ENCODE measurements at regions not wholly inside any gene's neighbourhood (a gene's known extent, or its start where the extent isn't known, plus 50 kb on each side); places are given as distances from the start of the nearest gene placed in this dataset.
"Not testable (repeated sequence)": the region's sequence is repeated elsewhere in the genome, so short reads cannot be mapped to it uniquely, and the experiment has no call there.

GRCh38 chr2:45117383-45117782 lies 108.1 kb upstream of the SIX2 start:
- no peak for DNase-seq (ENCODE audit: low read depth in 2 of 2)

DNA sequence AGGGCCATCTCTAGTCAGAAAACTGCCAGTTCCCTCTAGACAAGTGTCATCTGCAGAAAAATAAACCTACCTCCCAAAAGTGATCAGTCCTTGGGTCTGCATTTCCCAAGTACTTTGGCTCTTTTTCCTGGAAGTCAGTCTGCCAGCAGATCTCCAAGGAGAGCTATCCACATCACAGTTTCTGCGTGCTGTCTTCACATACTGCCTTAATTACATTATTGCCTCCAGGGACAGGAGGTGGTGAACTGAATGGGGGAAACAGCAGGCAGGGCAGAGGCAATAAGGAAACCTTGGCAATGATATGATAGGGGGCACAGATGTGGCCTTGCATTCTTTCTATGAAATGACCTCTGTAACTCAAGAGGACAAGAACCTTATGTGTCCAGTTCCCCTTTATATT lies 105.9 kb upstream of the SIX2 start:
- no peak for DNase-seq (ENCODE audit: low read depth in 2 of 2)

DNA sequence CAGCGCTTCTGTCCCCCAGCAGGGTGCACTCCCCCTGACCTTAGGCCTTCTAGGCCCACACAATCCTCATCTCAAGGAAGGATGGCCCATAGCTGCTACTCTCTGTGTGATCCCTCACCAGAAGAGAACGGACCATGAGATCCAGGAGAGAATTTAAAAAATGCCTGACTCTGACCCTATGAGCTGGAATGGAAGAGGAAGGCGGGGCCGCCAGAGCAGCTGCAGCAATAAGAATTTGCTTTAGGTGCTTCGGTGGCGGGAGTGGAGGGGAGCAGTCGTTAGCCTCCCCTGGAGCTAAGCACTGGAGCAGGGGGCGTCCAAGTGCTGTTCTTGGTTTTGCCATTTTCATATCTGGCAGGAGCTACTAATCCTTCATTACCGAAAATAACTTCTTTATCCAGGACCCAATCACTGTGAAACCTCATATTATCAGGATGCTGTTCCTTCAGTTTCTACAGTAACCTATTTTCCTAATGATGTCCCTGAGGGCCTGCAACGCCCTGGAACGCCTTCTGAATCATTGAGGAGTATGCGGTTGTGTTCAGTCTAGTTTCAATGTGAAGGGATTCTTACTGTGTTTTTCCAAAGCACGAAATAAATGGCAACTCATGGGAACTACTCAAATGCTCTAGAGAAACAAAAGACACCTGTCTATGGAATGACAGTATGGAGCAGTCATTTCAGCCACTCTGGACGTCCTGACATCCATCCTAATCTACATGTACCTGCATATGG lies 105.1 kb upstream of the SIX2 start:
- DNase-seq (ENCODE audit: low read depth in 2 of 2), result no peak

- no peak for DNase-seq (ENCODE audit: low read depth in 2 of 2)
Measured at GRCh38 chr2:45112750-45113149, 103.5 kb upstream of the SIX2 start.

- no peak for DNase-seq (ENCODE audit: low read depth in 2 of 2)
Measured at GRCh38 chr2:45105050-45105582, 95.9 kb upstream of the SIX2 start.

DNA sequence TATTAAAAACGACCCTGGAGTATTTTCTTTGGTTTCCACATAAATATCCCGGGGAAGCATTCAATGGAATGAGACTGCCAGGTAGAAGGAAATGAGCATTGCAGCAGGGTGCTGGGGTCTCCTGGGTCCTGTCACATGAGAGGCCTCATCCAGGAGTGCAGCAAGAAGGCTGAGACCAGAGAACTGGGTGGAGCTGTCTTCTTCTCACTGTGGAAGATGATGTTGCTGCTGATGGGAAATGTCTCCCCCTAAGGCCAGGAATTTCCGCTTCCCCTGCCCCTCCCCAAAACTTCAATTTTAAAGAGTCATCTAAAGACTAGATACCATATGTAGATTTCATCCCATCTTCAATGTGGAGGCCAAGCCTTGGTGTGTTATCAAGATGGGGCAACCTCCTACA lies 95.2 kb upstream of the SIX2 start:
- DNase-seq (ENCODE audit: low read depth in 2 of 2), result no peak

DNA sequence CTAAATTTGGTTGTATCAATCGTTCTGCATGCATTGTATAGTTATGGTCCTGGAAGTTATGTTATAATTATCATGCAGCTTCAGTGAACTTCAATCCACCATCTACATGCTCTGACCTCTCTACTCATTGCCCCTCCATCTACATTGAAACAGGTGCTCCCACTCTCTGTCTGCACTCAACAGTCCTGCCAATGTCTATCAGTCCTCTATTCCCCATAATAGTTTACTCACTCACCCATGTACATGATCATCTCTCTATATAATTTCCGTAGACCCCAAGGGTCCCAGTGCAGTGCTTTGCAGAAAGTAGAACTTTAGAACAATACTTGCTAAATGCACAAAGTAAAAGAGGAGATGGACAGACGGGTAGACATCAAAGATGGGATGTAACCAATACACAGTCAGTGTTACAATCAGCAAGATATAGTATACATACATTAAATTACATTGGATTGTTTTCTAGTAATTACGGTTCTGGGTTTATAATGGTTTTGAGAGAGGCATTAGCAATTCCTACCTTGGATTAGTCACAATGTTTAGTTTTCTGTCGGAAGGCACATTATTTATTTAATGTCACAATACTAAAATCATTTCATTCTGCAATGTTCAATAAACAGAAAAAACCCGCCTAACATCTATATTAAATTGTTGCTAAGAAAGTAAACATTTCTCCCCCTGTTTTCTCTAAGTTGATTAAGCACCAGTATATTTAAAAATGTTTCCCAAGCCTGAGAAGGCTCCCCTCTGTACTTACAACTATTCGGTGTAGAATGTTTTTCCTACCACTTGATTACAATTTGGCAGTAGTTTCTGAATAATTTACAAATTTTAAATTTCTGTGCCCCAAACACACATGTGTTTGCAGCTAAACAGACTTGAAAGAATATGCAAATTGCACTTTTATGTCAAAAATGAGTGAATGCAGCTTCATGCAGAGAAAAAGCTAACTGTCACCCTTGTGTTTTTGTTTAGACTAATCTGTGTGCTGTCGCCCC lies 94.4 kb upstream of the SIX2 start:
- DNase-seq (ENCODE audit: low read depth in 2 of 2), result no peak

GRCh38 chr2:45102579-45103117 lies 93.4 kb upstream of the SIX2 start:
- no peak for DNase-seq (ENCODE audit: low read depth in 2 of 2)

GRCh38 chr2:45102141-45102540 lies 92.9 kb upstream of the SIX2 start:
- DNase-seq (ENCODE audit: low read depth in 2 of 2), result no peak

DNA sequence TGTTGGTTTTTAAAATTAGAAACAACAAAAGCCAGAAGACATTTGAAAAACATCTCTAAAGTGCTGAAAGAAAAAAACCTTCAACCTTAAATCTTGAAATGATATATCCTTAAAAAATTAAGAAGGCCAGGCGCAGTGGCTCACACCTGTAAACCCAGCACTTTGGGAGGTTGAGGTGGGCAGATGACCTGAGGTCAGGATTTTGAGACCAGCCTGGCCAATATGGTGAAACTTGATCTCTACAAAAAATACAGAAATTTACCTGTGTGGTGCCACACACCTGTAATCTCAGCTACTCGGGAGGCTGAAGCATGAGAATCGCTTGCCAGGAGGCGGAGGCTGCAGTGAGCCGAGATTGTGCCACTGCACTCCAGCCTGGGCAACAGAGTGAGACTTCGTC lies 87.7 kb upstream of the SIX2 start:
- no peak for DNase-seq (ENCODE audit: low read depth in 2 of 2)

- not testable (repeated sequence) for DNase-seq (ENCODE audit: low read depth in 2 of 2)
Measured at GRCh38 chr2:45096038-45096437, 86.8 kb upstream of the SIX2 start.

DNA sequence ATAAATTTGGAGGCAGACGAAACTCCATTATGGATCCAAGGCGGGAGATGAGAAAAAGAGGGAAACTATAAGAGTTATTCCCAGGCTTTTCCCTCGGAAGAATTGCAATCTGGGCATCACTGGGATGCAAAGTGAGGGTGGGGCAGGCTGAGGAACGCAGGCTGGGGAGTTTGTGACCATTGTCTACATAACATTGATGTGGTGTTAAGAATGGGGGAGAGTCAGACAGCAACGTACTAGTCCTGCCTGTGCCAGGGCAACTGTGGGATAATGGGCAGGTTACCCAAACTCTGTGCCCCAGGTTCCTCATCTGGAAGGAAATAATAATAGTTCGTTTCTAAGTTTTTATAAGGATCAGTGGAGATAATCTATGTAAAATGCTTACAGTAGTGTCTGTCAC lies 84.4 kb upstream of the SIX2 start:
- DNase-seq (ENCODE audit: low read depth in 2 of 2), result no peak

GRCh38 chr2:45093181-45093580 lies 83.9 kb upstream of the SIX2 start:
- no peak for DNase-seq (ENCODE audit: low read depth in 2 of 2)

GRCh38 chr2:45089554-45090261 lies 80.5 kb upstream of the SIX2 start:
- DNase-seq (ENCODE audit: low read depth in 2 of 2), result no peak

DNA sequence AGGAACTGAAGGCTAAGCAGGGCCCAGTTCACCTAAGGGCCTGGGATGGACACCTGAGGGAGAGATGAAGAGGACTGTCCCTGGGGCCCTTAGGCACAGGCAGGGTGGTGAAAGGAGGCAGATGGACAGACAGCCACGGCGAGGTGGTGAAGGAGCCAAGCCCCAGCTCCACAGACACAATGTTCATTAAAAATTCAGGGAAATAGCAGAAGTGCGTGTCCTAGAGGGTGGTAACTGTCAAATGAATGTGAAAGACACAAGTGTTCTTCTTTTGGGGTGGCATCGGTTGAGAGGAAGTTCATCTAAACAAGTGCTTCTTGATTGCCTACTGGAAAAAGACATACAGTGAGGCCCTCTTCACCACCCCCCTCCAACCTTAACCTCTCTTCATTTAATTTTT lies 76.2 kb upstream of the SIX2 start:
- DNase-seq (ENCODE audit: low read depth in 2 of 2), result no peak

- DNase-seq (ENCODE audit: low read depth in 2 of 2), result no peak
Measured at GRCh38 chr2:45084361-45085020, 75.2 kb upstream of the SIX2 start.

GRCh38 chr2:45083175-45083574 lies 73.9 kb upstream of the SIX2 start:
- DNase-seq (ENCODE audit: low read depth in 2 of 2), result no peak

GRCh38 chr2:45074713-45075112 lies 65.5 kb upstream of the SIX2 start:
- no peak for DNase-seq (ENCODE audit: low read depth in 2 of 2)

- no peak for DNase-seq (ENCODE audit: low read depth in 2 of 2)
Measured at GRCh38 chr2:45072862-45073237, 63.6 kb upstream of the SIX2 start.

- no peak for DNase-seq (ENCODE audit: low read depth in 2 of 2)
Measured at GRCh38 chr2:45072064-45072861, 63.0 kb upstream of the SIX2 start.

All from dermis microvascular lymphatic vessel endothelial cell (primary cell).